ENCODE measurements at regions not wholly inside any gene's neighbourhood (a gene's known extent, or its start where the extent isn't known, plus 50 kb on each side); places are given as distances from the start of the nearest gene placed in this dataset.

- DNase-seq (ENCODE audit: low read depth) = no peak
- H3K4me3 ChIP-seq (ENCODE audit: low read length) = no peak overlapping the region
- TF ChIP-seq CTCF (conservative IDR thresholded peaks at IDR 0.05; ENCODE audit: low read depth, low read length) = no peak
These were observed 135.7 kb downstream of the EHF start for GRCh38 chr11:34756591-34756990.

GRCh38 chr11:34755671-34756070 is 134.8 kb downstream of the EHF start:
- no peak for TF ChIP-seq CTCF (conservative IDR thresholded peaks at IDR 0.05; ENCODE audit: low read depth, low read length)
- no peak for DNase-seq (ENCODE audit: low read depth)
- no peak overlapping the region for H3K4me3 ChIP-seq (ENCODE audit: low read length)

- no peak overlapping the region for H3K4me3 ChIP-seq (ENCODE audit: low read length)
- no peak for TF ChIP-seq CTCF (conservative IDR thresholded peaks at IDR 0.05; ENCODE audit: low read depth, low read length)
- DNase-seq (ENCODE audit: low read depth) = no peak
These were observed 133.4 kb downstream of the EHF start for GRCh38 chr11:34754171-34754823.

- DNase-seq (ENCODE audit: low read depth) = no peak
- no peak overlapping the region for H3K4me3 ChIP-seq (ENCODE audit: low read length)
- no peak for TF ChIP-seq CTCF (conservative IDR thresholded peaks at IDR 0.05; ENCODE audit: low read depth, low read length)
These were observed 130.0 kb downstream of the EHF start for GRCh38 chr11:34750692-34751405.

GRCh38 chr11:34749666-34750659 is 129.1 kb downstream of the EHF start:
- no peak for TF ChIP-seq CTCF (conservative IDR thresholded peaks at IDR 0.05; ENCODE audit: low read depth, low read length)
- H3K4me3 ChIP-seq (ENCODE audit: low read length) = no peak overlapping the region
- peak; percentile 94 for DNase-seq (ENCODE audit: low read depth)

GRCh38 chr11:34748036-34748435 is 127.1 kb downstream of the EHF start:
- DNase-seq (ENCODE audit: low read depth) = peak; percentile 30
- no peak overlapping the region for H3K4me3 ChIP-seq (ENCODE audit: low read length)
- TF ChIP-seq CTCF (conservative IDR thresholded peaks at IDR 0.05; ENCODE audit: low read depth, low read length) = no peak

Measured in retinal pigment epithelial cell (primary cell).